ENCODE measurements at regions not wholly inside any gene's neighbourhood (a gene's known extent, or its start where the extent isn't known, plus 50 kb on each side); places are given as distances from the start of the nearest gene placed in this dataset.

GRCh38 chr2:72006188-72006736 is 141.4 kb downstream of the CYP26B1 start:
- ChIA-PET CTCF (no interaction called here), POLR2A (no interaction called here)
- no peak for TF ChIP-seq CTCF (IDR thresholded peaks at IDR 0.05)
- no peak for TF ChIP-seq SIN3A (IDR thresholded peaks at IDR 0.05; ENCODE audit: borderline replicate concordance, insufficient read depth, low read depth, low read length)
- no peak for TF ChIP-seq TCF7L2 (IDR thresholded peaks at IDR 0.05; ENCODE audit: low read depth, low read length)
- TF ChIP-seq REST (IDR thresholded peaks at IDR 0.05; ENCODE audit: insufficient read depth in 1 of 2, low read depth in 2 of 2, low read length in 1 of 2): no peak
- no peak for TF ChIP-seq POLR2AphosphoS5 (IDR thresholded peaks at IDR 0.05; ENCODE audit: low read depth, low read length)
- no peaks in the 10 kb centered on the region for H3K9me3 ChIP-seq (ENCODE audit: control insufficient read depth, insufficient read depth, low read depth, low read length)
- ATAC-seq (no peak), DNase-seq (ENCODE audit: low read depth, low spot score) (no peak)
- in situ Hi-C loops (cut with HindIII; ENCODE audit: low pct_unique_long_range_greater_than_20kb, low sequenced_read_pairs): no loop called here
- H3K27me3 ChIP-seq (ENCODE audit: control insufficient read depth, insufficient read depth, low read length): no peaks in the 10 kb centered on the region
- no peaks in the 10 kb centered on the region for H3K4me1 ChIP-seq (ENCODE audit: control insufficient read depth, insufficient read depth, low read length)
- no peaks in the 10 kb centered on the region for H3K36me3 ChIP-seq (ENCODE audit: control insufficient read depth, insufficient read depth, low read length)
- H3K27ac ChIP-seq (ENCODE audit: low read length): no peak overlapping the region
- BruUV-seq (replicated peaks): no TSS peak
- intact Hi-C loops (cut with micrococcal nuclease; ENCODE audit: unreplicated experiment): no loop called here
- H3K4me3 ChIP-seq (ENCODE audit: low read depth in 2 of 2, low read length in 2 of 2): no peak overlapping the region

GRCh38 chr2:72004976-72005375 is 142.7 kb downstream of the CYP26B1 start:
- Histone ChIP-seq H3K9me3 (ENCODE audit: control insufficient read depth, insufficient read depth, low read depth, low read length) (no peaks in the 10 kb centered on the region), H3K36me3 (ENCODE audit: control insufficient read depth, insufficient read depth, low read length) (no peaks in the 10 kb centered on the region), H3K27ac (ENCODE audit: low read length) (no peak overlapping the region), H3K4me3 (ENCODE audit: low read depth in 2 of 2, low read length in 2 of 2) (no peak overlapping the region), H3K4me1 (ENCODE audit: control insufficient read depth, insufficient read depth, low read length) (no peaks in the 10 kb centered on the region), H3K27me3 (ENCODE audit: control insufficient read depth, insufficient read depth, low read length) (no peaks in the 10 kb centered on the region)
- in situ Hi-C loops (cut with HindIII; ENCODE audit: low pct_unique_long_range_greater_than_20kb, low sequenced_read_pairs) (no loop called here), intact Hi-C loops (cut with micrococcal nuclease; ENCODE audit: unreplicated experiment) (no loop called here)
- DNase-seq (ENCODE audit: low read depth, low spot score) (no peak), ATAC-seq (no peak)
- no TSS peak for BruUV-seq (replicated peaks)
- ChIA-PET POLR2A (no interaction called here), CTCF (no interaction called here)
- no peak for TF ChIP-seq SIN3A (IDR thresholded peaks at IDR 0.05; ENCODE audit: borderline replicate concordance, insufficient read depth, low read depth, low read length)
- TF ChIP-seq REST (IDR thresholded peaks at IDR 0.05; ENCODE audit: insufficient read depth in 1 of 2, low read depth in 2 of 2, low read length in 1 of 2): no peak
